Eye (tissue), 1 donor: ENCODE measurements at regions not wholly inside any gene's neighbourhood (a gene's known extent, or its start where the extent isn't known, plus 50 kb on each side); places are given as distances from the start of the nearest gene placed in this dataset.
"Not testable (repeated sequence)": the region's sequence is repeated elsewhere in the genome, so short reads cannot be mapped to it uniquely, and the experiment has no call there.

Experiments used
- DNase-seq: peaks from one replicate; pipeline ENCODE4 v3.0.0-alpha.2; 2015

GRCh38 chr13:53408847-53409568, 380.4 kb downstream of the OLFM4 start:
- DNase-seq = no peak

- peak; percentile 34 for DNase-seq
Observed at GRCh38 chr13:53411463-53411862, 382.9 kb downstream of the OLFM4 start.

- DNase-seq = no peak
Observed at GRCh38 chr13:53415135-53415534, 386.5 kb downstream of the OLFM4 start.

GRCh38 chr13:53417601-53418000, 389.0 kb downstream of the OLFM4 start:
- no peak for DNase-seq

- DNase-seq = no peak
Observed at GRCh38 chr13:53422415-53422814, 393.8 kb downstream of the OLFM4 start.

DNA sequence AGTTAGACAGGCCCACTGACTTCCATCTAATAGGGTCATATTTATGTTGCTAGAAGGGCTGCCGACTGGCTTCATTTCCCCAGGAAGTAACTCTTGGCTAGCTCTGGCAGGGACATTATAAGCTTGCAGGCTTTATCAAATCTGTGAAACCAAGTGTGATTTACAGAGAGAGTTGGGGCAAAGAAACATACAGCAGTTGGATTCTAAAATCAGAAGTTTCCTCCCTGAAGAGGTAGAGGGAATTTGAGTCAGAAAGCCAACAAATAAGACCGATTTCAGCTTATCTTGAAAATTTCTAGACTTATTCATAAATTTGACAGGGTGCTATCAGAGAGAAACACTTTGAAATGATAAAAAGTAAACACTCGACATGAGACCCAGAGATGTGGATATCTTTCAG, 407.8 kb downstream of the OLFM4 start:
- peak; percentile 26 for DNase-seq

- DNase-seq = no peak
Observed at GRCh38 chr13:53439439-53440225, 411.0 kb downstream of the OLFM4 start.

DNA sequence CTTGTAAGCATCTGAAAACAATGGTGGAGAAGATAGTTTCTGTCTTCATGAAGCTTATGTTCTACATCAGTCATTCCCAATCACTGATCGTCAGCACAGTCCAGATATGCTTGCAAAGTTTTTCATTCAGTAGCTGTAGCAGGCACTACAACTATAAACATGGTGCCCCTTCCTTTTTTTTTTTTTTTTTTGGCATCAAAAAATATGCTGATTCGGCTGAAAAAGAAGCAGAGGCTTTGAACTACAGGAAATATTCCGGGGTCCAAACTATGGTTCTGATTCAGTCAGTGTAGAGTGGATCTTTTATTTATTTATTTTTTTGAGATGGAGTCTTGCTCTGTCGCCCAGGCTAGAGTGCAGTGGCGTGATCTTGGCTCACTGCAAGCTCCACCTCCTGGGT, 414.4 kb downstream of the OLFM4 start:
- no peak for DNase-seq

GRCh38 chr13:53445686-53446085, 417.1 kb downstream of the OLFM4 start:
- DNase-seq = no peak

DNA sequence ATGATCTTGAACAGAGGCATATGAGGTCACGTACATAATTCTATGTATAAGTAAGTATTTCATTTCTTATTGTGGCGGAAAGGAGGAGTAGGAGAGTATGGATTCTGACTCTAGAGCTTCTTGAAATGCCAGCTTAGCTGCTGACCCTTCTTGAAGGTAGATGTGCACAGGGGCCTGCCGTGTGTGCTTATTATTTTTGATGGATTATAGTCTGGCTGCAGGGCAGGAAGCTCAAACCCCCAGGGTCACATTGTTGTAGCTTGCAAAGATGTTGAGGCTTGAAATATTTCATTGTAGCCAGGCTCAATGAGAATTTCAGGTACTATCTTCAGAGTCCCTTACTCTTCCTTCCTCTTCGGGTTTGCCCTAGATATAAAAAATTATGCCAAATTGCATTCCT, 418.8 kb downstream of the OLFM4 start:
- DNase-seq = no peak

DNA sequence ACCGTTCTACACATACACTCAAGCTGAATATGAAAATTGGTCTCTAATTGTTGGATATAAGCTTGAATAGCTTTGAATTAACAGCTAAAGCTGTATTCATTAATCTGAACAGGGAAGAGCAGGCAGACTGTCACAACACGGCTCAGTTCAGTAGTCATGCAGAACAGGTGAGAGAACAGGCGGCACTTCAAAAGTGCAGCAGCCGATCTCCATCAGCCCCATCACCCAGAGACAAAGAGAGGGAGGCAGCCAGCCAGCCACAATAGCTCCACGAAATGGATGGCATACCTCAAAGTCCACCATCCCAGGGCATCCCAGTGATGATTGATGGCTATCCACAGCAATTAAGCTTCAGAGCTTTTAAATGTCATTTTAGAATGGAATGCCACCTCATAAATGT, 419.2 kb downstream of the OLFM4 start:
- no peak for DNase-seq

- DNase-seq = not testable (repeated sequence)
Observed at GRCh38 chr13:53452263-53452808, 423.7 kb downstream of the OLFM4 start.

DNA sequence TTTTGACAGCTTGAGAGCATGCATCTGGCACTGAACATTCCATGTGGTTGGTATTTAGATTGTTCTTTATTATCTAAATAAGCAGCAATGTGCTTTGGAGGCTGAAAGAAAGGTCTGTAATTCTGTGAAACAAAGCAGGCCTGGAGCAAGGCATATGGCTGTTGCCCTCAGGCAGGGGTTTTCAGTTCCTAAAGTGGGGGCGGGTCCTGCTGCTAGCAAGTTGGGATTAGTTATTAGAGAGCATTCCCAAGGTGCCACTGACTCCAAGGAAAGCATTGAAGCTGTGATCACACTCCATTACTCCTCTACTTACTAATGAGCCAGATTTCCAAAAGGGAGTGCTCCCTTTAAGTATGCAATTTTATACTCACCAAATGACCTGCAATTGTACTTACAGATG, 432.2 kb downstream of the OLFM4 start:
- no peak for DNase-seq

GRCh38 chr13:53463106-53463505, 434.5 kb downstream of the OLFM4 start:
- no peak for DNase-seq

DNA sequence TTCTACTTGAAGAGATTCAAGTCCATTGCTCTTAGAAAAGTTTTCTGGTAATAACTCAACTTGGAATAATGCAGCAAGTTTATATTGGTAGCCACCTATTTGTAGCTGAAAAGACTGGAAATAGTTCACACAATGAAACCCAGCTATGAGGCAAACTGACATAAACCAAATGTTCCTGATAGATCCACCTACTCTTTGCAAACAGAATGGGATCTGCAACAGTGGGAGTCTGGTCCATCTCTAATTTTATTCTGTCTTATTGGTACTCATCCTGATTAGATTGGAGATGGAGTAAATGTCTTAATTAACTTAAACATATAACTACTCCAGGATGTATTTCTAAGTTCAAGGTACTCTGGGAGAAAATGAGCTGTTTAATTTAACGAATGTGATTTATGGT, 438.0 kb downstream of the OLFM4 start:
- DNase-seq = no peak

DNA sequence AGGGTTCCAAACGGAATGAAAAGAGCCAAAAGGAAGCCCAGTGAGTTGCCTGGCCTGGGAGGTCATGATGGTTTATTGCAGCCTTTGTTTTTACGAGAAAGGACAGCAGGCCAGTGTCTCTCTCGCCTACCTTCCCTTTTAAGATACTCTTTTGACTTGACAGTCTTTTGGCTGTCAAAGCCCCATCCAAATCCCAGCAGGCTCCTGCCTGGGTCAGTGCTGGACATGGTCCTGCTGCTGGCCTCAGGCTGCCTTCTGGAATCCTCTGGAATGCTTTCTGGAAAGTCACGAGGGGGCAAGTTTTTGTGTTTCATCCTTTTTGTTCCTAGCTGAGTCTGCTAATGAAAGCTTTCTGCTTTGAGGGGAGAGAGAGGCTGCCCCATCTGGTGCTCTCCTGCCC, 444.8 kb downstream of the OLFM4 start:
- no peak for DNase-seq

- DNase-seq = no peak
Observed at GRCh38 chr13:53474878-53475277, 446.3 kb downstream of the OLFM4 start.

DNA sequence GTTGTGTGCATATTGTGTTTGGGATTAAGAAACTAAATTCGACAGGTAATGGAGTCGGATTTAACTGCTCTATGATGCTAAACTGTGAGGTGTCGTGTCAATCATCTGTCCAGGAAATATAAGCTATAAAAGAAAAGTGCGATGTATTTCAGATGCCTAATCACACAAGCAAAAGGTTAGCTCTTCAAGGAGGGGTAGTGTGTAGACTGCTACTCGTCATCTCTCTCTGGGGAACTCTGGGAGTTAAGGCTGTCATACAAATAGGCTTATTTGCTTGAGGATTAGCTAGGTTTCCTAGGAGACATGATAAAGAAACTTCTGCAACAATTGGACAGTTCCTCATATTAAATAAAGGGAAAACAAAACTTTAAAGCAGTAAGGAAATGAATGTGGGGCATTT, 462.1 kb downstream of the OLFM4 start:
- DNase-seq = peak; percentile 16

DNA sequence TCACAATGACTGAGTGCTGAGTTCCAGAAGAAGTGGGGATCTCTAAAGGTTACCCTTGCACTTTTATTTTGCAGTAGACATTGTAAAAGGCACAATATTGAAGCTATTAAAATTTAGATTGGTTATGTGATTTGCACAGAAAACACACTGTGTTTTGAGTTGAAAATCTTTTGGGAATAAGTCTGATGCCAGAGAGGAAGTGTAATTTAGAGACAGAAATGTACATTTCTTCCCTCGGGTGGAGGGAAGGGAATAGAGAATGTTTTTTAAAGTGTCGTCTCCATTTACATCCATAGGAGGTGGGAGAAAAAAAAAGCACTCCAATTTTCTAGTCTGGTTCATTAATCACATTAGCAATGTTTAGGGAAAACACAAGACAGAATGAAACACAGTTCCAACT, 465.8 kb downstream of the OLFM4 start:
- DNase-seq = peak; percentile 9

DNA sequence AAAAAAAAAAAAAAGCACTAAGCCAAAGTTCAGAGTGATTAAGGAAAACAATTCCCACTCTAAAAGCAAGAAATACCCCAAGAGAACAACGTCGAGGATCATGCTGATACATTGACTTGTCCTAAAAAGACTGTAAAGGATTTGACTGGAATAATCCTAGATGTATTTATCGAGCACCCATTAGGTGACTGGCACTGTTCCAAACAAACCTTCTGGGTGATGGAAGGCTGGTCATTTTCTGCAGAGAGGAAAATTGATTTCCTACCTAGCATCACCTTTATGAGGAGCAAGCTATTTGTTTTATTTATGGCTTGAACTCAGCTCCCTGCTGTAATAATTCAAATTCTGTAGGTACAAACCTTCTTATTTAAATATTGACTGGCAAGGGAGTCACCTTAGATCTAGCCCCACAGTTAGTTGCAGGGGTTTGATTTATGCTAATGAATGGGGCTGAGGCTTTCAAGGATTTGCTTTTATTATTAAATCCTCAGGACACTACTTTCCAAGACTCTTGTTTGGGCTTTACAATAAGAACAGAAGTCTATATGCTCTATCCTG, 471.0 kb downstream of the OLFM4 start:
- no peak for DNase-seq

GRCh38 chr13:53501387-53501786, 472.8 kb downstream of the OLFM4 start:
- DNase-seq = no peak

- DNase-seq = no peak
Observed at GRCh38 chr13:53507741-53508140, 479.1 kb downstream of the OLFM4 start.

DNA sequence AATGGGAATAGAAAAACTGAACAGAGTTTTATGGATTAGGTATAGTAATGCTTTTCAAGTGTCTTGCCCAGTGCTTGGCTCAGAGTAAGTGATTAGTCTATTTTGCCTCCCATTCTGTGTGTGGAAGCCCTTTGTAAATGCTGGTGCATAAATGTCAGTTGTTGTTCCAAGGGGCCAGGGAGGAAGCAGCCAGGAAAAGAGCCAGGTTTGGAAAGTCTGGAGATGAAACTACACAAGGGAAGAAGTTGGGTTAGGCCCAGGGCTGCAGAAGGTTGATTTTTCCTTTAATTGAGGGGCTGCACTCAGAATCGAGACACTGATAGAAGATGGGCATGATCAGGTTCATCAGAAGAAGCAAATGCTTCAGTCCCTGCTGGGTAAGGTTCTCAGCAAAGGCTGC, 484.0 kb downstream of the OLFM4 start:
- no peak for DNase-seq

DNA sequence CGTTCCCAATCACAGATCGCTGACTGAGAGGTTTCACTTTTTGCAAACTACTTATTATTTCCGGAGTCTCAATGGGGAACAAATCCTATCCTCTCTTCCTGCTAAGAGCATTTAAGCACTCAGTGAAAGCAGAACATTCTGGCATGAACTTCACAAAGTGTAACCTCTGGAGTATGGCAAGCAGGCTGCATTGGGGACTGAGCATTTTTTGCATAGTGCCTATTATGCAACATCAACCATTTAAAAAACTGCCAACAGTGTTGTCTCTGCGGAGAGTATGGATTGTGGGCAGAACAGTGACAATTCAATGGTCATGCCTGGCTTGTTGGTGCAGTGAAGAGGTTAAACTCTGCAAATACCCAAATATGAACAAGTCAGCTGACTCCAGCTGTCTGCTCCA, 484.6 kb downstream of the OLFM4 start:
- no peak for DNase-seq
